ENCODE measurements at regions not wholly inside any gene's neighbourhood (a gene's known extent, or its start where the extent isn't known, plus 50 kb on each side); places are given as distances from the start of the nearest gene placed in this dataset.

GRCh38 chr5:61732796-61733195 is 400.7 kb downstream of the ZSWIM6 start:
- Mint-ChIP-seq H3K4me3 (ENCODE audit: unreplicated experiment) (no peak overlapping the region), H3K4me1 (ENCODE audit: unreplicated experiment) (peaks cover 11% of the 10 kb centered on the region), H3K27ac (ENCODE audit: unreplicated experiment) (no peak overlapping the region), H3K9me3 (ENCODE audit: unreplicated experiment) (no peaks in the 10 kb centered on the region), H3K36me3 (ENCODE audit: low read depth, unreplicated experiment) (no peaks in the 10 kb centered on the region), H3K27me3 (ENCODE audit: unreplicated experiment) (peaks cover 10% of the 10 kb centered on the region)
- DNase-seq (ENCODE audit: low spot score) = no peak
- no peak for TF ChIP-seq CTCF (IDR thresholded peaks at IDR 0.05; ENCODE audit: unreplicated experiment)

- Mint-ChIP-seq H3K4me3 (ENCODE audit: unreplicated experiment) (no peak overlapping the region), H3K4me1 (ENCODE audit: unreplicated experiment) (peaks cover 11% of the 10 kb centered on the region), H3K36me3 (ENCODE audit: low read depth, unreplicated experiment) (no peaks in the 10 kb centered on the region), H3K9me3 (ENCODE audit: unreplicated experiment) (no peaks in the 10 kb centered on the region), H3K27ac (ENCODE audit: unreplicated experiment) (no peak overlapping the region), H3K27me3 (ENCODE audit: unreplicated experiment) (peaks cover 12% of the 10 kb centered on the region)
- DNase-seq (ENCODE audit: low spot score) = no peak
- no peak for TF ChIP-seq CTCF (IDR thresholded peaks at IDR 0.05; ENCODE audit: unreplicated experiment)
Measured at GRCh38 chr5:61734001-61734400, 401.9 kb downstream of the ZSWIM6 start.

GRCh38 chr5:61734966-61735365 is 402.9 kb downstream of the ZSWIM6 start:
- no peak for DNase-seq (ENCODE audit: low spot score)
- Mint-ChIP-seq H3K4me3 (ENCODE audit: unreplicated experiment) (no peak overlapping the region), H3K9me3 (ENCODE audit: unreplicated experiment) (no peaks in the 10 kb centered on the region), H3K27me3 (ENCODE audit: unreplicated experiment) (peaks cover 11% of the 10 kb centered on the region), H3K27ac (ENCODE audit: unreplicated experiment) (no peak overlapping the region), H3K4me1 (ENCODE audit: unreplicated experiment) (peaks cover 10% of the 10 kb centered on the region), H3K36me3 (ENCODE audit: low read depth, unreplicated experiment) (no peaks in the 10 kb centered on the region)
- TF ChIP-seq CTCF (IDR thresholded peaks at IDR 0.05; ENCODE audit: unreplicated experiment) = no peak

- Mint-ChIP-seq H3K27me3 (ENCODE audit: unreplicated experiment) (peaks cover 9% of the 10 kb centered on the region), H3K9me3 (ENCODE audit: unreplicated experiment) (no peaks in the 10 kb centered on the region), H3K27ac (ENCODE audit: unreplicated experiment) (no peak overlapping the region), H3K4me3 (ENCODE audit: unreplicated experiment) (no peak overlapping the region), H3K36me3 (ENCODE audit: low read depth, unreplicated experiment) (no peaks in the 10 kb centered on the region), H3K4me1 (ENCODE audit: unreplicated experiment) (peaks cover 8% of the 10 kb centered on the region)
- no peak for TF ChIP-seq CTCF (IDR thresholded peaks at IDR 0.05; ENCODE audit: unreplicated experiment)
- no peak for DNase-seq (ENCODE audit: low spot score)
Measured at GRCh38 chr5:61735531-61735930, 403.5 kb downstream of the ZSWIM6 start.

- peaks cover 8% of the 10 kb centered on the region for H3K4me1 Mint-ChIP-seq (ENCODE audit: unreplicated experiment)
- H3K27me3 Mint-ChIP-seq (ENCODE audit: unreplicated experiment) = peaks cover 9% of the 10 kb centered on the region
- DNase-seq (ENCODE audit: low spot score) = no peak
- no peaks in the 10 kb centered on the region for H3K9me3 Mint-ChIP-seq (ENCODE audit: unreplicated experiment)
- no peak overlapping the region for H3K4me3 Mint-ChIP-seq (ENCODE audit: unreplicated experiment)
- no peaks in the 10 kb centered on the region for H3K36me3 Mint-ChIP-seq (ENCODE audit: low read depth, unreplicated experiment)
- TF ChIP-seq CTCF (IDR thresholded peaks at IDR 0.05; ENCODE audit: unreplicated experiment) = no peak
- no peak overlapping the region for H3K27ac Mint-ChIP-seq (ENCODE audit: unreplicated experiment)
Measured at GRCh38 chr5:61735995-61736394, 403.9 kb downstream of the ZSWIM6 start.
